OCI-LY7 (cell line): ENCODE measurements at regions not wholly inside any gene's neighbourhood (a gene's known extent, or its start where the extent isn't known, plus 50 kb on each side); places are given as distances from the start of the nearest gene placed in this dataset.

Source experiments
- CTCF ChIP-seq: fragments of 200-600 bp; sonication (generic); conservative IDR thresholded peaks from 2 replicates; pipeline ENCODE4 v1.5.1; 2014; ENCODE audit warnings: mild to moderate bottlenecking, antibody characterized with exemption, low read length, moderate library complexity, mixed read lengths
- EZH2phosphoT487 ChIP-seq: fragments of 200-600 bp; sonication (generic); IDR thresholded peaks from 2 replicates; pipeline ENCODE4 v1.6.1; 2018; ENCODE audit warnings: low read depth, borderline replicate concordance, mild to moderate bottlenecking, mixed run types, antibody characterized with exemption, low read length, moderate library complexity, mixed read lengths

- TF ChIP-seq CTCF, result no peak
- no peak for TF ChIP-seq EZH2phosphoT487
Measured at GRCh38 chr13:62696490-62696889, 1280.8 kb upstream of the PCDH20 start.
